Thoracic aorta (tissue), 2 donors: ENCODE measurements at regions not wholly inside any gene's neighbourhood (a gene's known extent, or its start where the extent isn't known, plus 50 kb on each side); places are given as distances from the start of the nearest gene placed in this dataset.

Experiments used
- ATAC-seq: fragments of 150-250 bp; one replicate; pipeline ENCODE4 v1.8.0; 2017; ENCODE audit warnings: low read depth; ENCODE audit not compliant: insufficient number of reproducible peaks, low FRiP score
- DNase-seq: peaks from one replicate; pipeline ENCODE4 v3.0.0-alpha.2; 2020; ENCODE audit warnings: low spot score
- H3K27ac ChIP-seq, 2 donors: fragments of 200-600 bp; sonication (generic); 1 replicate in 1 of 2; 2 replicates in 1 of 2; pipeline ENCODE4 v1.5.1; 2016; ENCODE audit warnings: mild to moderate bottlenecking in 2 of 2, moderate library complexity in 2 of 2
- H3K27me3 ChIP-seq: fragments of 200-600 bp; sonication (generic); replicated peaks from 2 replicates; pipeline ENCODE4 v1.6.0; 2016; ENCODE audit warnings: mild to moderate bottlenecking; ENCODE audit not compliant: insufficient read depth
- H3K36me3 ChIP-seq: fragments of 200-600 bp; sonication (generic); one replicate; pipeline ENCODE4 v1.5.1; 2016
- H3K4me1 ChIP-seq, 2 donors: fragments of 200-600 bp; sonication (generic); 1 replicate in 1 of 2; 2 replicates in 1 of 2; pipeline versions ENCODE4 v1.5.1 to v1.6.0; 2016; ENCODE audit warnings: low read depth in 2 of 2, mild to moderate bottlenecking in 1 of 2; ENCODE audit not compliant: control insufficient read depth in 1 of 2
- H3K4me3 ChIP-seq: fragments of 200-600 bp; sonication (generic); 2 replicates; pipeline ENCODE4 v1.5.1; 2016; ENCODE audit warnings: mild to moderate bottlenecking
- H3K9me3 ChIP-seq: fragments of 200-600 bp; sonication (generic); 2 replicates; pipeline ENCODE4 v1.5.1; 2016
- CTCF ChIP-seq: fragments of 200-600 bp; sonication (generic); IDR thresholded peaks from one replicate; pipeline ENCODE4 v1.5.1; 2019; ENCODE audit warnings: antibody characterized with exemption

GRCh38 chr12:107557026-107557425 lies 128.6 kb upstream of the PWP1 start:
- Histone ChIP-seq H3K4me3 (no peak overlapping the region), H3K36me3 (no peaks in the 10 kb centered on the region), H3K27ac (no peak overlapping the region), H3K9me3 (no peaks in the 10 kb centered on the region), H3K4me1 (no peaks in the 10 kb centered on the region), H3K27me3 (no peaks in the 10 kb centered on the region)
- no peak for DNase-seq
- TF ChIP-seq CTCF, result no peak
- no peak for ATAC-seq

- Histone ChIP-seq H3K36me3 (no peaks in the 10 kb centered on the region), H3K27me3 (no peaks in the 10 kb centered on the region), H3K4me3 (no peak overlapping the region), H3K27ac (no peak overlapping the region), H3K4me1 (no peaks in the 10 kb centered on the region), H3K9me3 (no peaks in the 10 kb centered on the region)
- ATAC-seq (no peak), DNase-seq (no peak)
- TF ChIP-seq CTCF, result no peak
Measured at GRCh38 chr12:107557589-107558100, 128.0 kb upstream of the PWP1 start.

GRCh38 chr12:107558141-107558815 lies 127.3 kb upstream of the PWP1 start:
- ATAC-seq, result no peak
- no peak for DNase-seq

GRCh38 chr12:107558816-107559382 lies 126.7 kb upstream of the PWP1 start:
- ATAC-seq, result no peak
- Histone ChIP-seq H3K36me3 (no peaks in the 10 kb centered on the region), H3K27me3 (no peaks in the 10 kb centered on the region), H3K4me3 (no peak overlapping the region), H3K9me3 (no peaks in the 10 kb centered on the region), H3K27ac (no peak overlapping the region), H3K4me1 (no peaks in the 10 kb centered on the region)
- DNase-seq, result no peak
- no peak for TF ChIP-seq CTCF

More at GRCh38 chr12:107558141-107558815, 127.3 kb upstream of the PWP1 start:
- Histone ChIP-seq H3K4me3 (no peak overlapping the region), H3K27ac (no peak overlapping the region), H3K36me3 (no peaks in the 10 kb centered on the region), H3K27me3 (no peaks in the 10 kb centered on the region), H3K9me3 (no peaks in the 10 kb centered on the region), H3K4me1 (no peaks in the 10 kb centered on the region)
- TF ChIP-seq CTCF, result no peak

GRCh38 chr12:107560165-107560898 lies 125.3 kb upstream of the PWP1 start:
- H3K36me3 ChIP-seq, result no peaks in the 10 kb centered on the region
- DNase-seq (no peak), ATAC-seq (no peak)
- H3K27me3 ChIP-seq, result no peaks in the 10 kb centered on the region
- H3K4me1 ChIP-seq, result no peaks in the 10 kb centered on the region
- TF ChIP-seq CTCF, result no peak
- H3K4me3 ChIP-seq, result no peak overlapping the region
- no peak overlapping the region for H3K27ac ChIP-seq
- H3K9me3 ChIP-seq, result no peaks in the 10 kb centered on the region
